Body of pancreas (tissue), 4 donors: ENCODE measurements at regions not wholly inside any gene's neighbourhood (a gene's known extent, or its start where the extent isn't known, plus 50 kb on each side); places are given as distances from the start of the nearest gene placed in this dataset.

Experiments used
- ATAC-seq: fragments of 150-250 bp; one replicate; pipeline ENCODE4 v1.9.1; 2016
- DNase-seq, 4 donors: peaks; one replicate each; pipeline ENCODE4 v3.0.0-alpha.2; 2019
- H3K27ac ChIP-seq, 4 donors: fragments of 200-600 bp; sonication (generic); 1 replicate in 3 of 4; 2 replicates in 1 of 4; pipeline versions ENCODE4 v1.5.1 to v1.6.1; 2016 to 2019; ENCODE audit warnings: mild to moderate bottlenecking in 1 of 4, mixed read lengths in 1 of 4, moderate library complexity in 1 of 4
- H3K27me3 ChIP-seq, 2 donors: fragments of 200-600 bp; sonication (generic); one replicate each; pipeline ENCODE4 v1.6.0; 2016; ENCODE audit warnings: mild to moderate bottlenecking in 1 of 2
- H3K36me3 ChIP-seq, 2 donors: fragments of 200-600 bp; sonication (generic); replicated peaks in 1 of 2; 2 replicates each; pipeline ENCODE4 v1.5.1; 2016; ENCODE audit warnings: low read depth in 2 of 2; ENCODE audit not compliant: insufficient read depth in 1 of 2
- H3K4me1 ChIP-seq: fragments of 200-600 bp; sonication (generic); one replicate; pipeline ENCODE4 v1.6.0; 2016
- H3K4me3 ChIP-seq, 2 donors: fragments of 200-600 bp; sonication (generic); 1 replicate in 1 of 2; 2 replicates in 1 of 2; pipeline ENCODE4 v1.5.1; 2016 to 2019
- H3K9me3 ChIP-seq, 3 donors: fragments of 200-600 bp; sonication (generic); 1 replicate in 2 of 3; 2 replicates in 1 of 3; pipeline ENCODE4 v1.5.1; 2016
- CTCF ChIP-seq, 7 experiments: fragments of 450-650 bp in 4 of 7; fragments of 200-600 bp in 3 of 7; sonication (generic) in 3 of 7; IDR thresholded peaks; one replicate each; pipeline ENCODE4 v1.5.1; 2016 to 2019; ENCODE audit warnings: antibody characterized with exemption in 7 of 7
- POLR2A ChIP-seq, 3 donors: fragments of 450-650 bp; IDR thresholded peaks; one replicate each; pipeline ENCODE4 v1.6.1; 2016; ENCODE audit warnings: antibody characterized with exemption in 3 of 3, mild to moderate bottlenecking in 2 of 3
- WGBS, 2 donors: methylation state at CpG; one replicate each; pipeline ENCODE4 v1.1.5; 2017; 5-methylcytosine and 5-hydroxymethylcytosine counted together
- intact Hi-C: fragments of 100-400 bp; cut with DNase I; formaldehyde crosslinking; loops from one replicate; pipeline ENCODE4 v1.15.1; 2023

GRCh38 chr5:54696346-54696745 is 178.8 kb downstream of the SNX18 start:
- no peak for TF ChIP-seq CTCF (IDR thresholded peaks at IDR 0.05)
- TF ChIP-seq POLR2A (IDR thresholded peaks at IDR 0.05) = no peak
- WGBS, 2 donors = 69 to 72% methylated on average over 3 of the region's 3 CpGs
- H3K27ac ChIP-seq = no peak overlapping the region
- DNase-seq (no peak), ATAC-seq (no peak)
- H3K4me3 ChIP-seq = no peak overlapping the region
- no peaks in the 10 kb centered on the region for H3K9me3 ChIP-seq
- no peaks in the 10 kb centered on the region for H3K4me1 ChIP-seq
- intact Hi-C loops = no loop called here
- no peaks in the 10 kb centered on the region for H3K27me3 ChIP-seq
- no peaks in the 10 kb centered on the region for H3K36me3 ChIP-seq

GRCh38 chr5:54695198-54695966 is 177.8 kb downstream of the SNX18 start:
- Histone ChIP-seq H3K36me3 (no peaks in the 10 kb centered on the region), H3K4me3 (no peak overlapping the region), H3K27me3 (no peaks in the 10 kb centered on the region), H3K27ac (no peak overlapping the region), H3K4me1 (no peaks in the 10 kb centered on the region), H3K9me3 (no peaks in the 10 kb centered on the region)
- intact Hi-C loops = no loop called here
- ATAC-seq (no peak), DNase-seq (no peak)
- no peak for TF ChIP-seq POLR2A (IDR thresholded peaks at IDR 0.05)
- no peak for TF ChIP-seq CTCF (IDR thresholded peaks at IDR 0.05)
- WGBS, 2 donors = 65 to 66% methylated on average over 5 of the region's 5 CpGs

GRCh38 chr5:54693936-54694657 is 176.5 kb downstream of the SNX18 start:
- intact Hi-C loops = no loop called here
- ATAC-seq = no peak
- TF ChIP-seq POLR2A (IDR thresholded peaks at IDR 0.05) (no peak), CTCF (IDR thresholded peaks at IDR 0.05) (no peak)
- Histone ChIP-seq H3K27ac (no peak overlapping the region), H3K4me1 (no peaks in the 10 kb centered on the region), H3K4me3 (no peak overlapping the region), H3K36me3 (no peaks in the 10 kb centered on the region), H3K9me3 (no peaks in the 10 kb centered on the region), H3K27me3 (no peaks in the 10 kb centered on the region)
- WGBS, 2 donors = 89 to 90% methylated on average over 7 of the region's 7 CpGs
- DNase-seq = no peak

- no peak for DNase-seq
- H3K27me3 ChIP-seq = no peaks in the 10 kb centered on the region
- intact Hi-C loops = no loop called here
- H3K4me3 ChIP-seq = no peak overlapping the region
- ATAC-seq = no peak
- H3K36me3 ChIP-seq = no peaks in the 10 kb centered on the region
- no peak for TF ChIP-seq CTCF (IDR thresholded peaks at IDR 0.05)
- no peak for TF ChIP-seq POLR2A (IDR thresholded peaks at IDR 0.05)
- no peak overlapping the region for H3K27ac ChIP-seq
- WGBS, 2 donors = 33 to 57% methylated on average over 4 of the region's 4 CpGs
- no peaks in the 10 kb centered on the region for H3K4me1 ChIP-seq
- no peaks in the 10 kb centered on the region for H3K9me3 ChIP-seq
Measured at GRCh38 chr5:54692631-54693030, 175.1 kb downstream of the SNX18 start.
